Right lobe of liver (tissue), 6 donors: ENCODE measurements at regions not wholly inside any gene's neighbourhood (a gene's known extent, or its start where the extent isn't known, plus 50 kb on each side); places are given as distances from the start of the nearest gene placed in this dataset.

Experiments used
- ATAC-seq, 4 donors: fragments of 200-7000 bp; cut with Tn5 transposase; one replicate each; pipeline ENCODE4 v1.9.1; 2020; ENCODE audit warnings: mild to moderate bottlenecking in 4 of 4, moderate library complexity in 4 of 4
- DNase-seq, 3 donors: peaks; one replicate each; pipeline ENCODE4 v3.0.0-alpha.2; 2020
- H3K27ac ChIP-seq, 3 donors: fragments of 200-600 bp; one replicate each; pipeline ENCODE4 v1.8.0; 2022
- H3K27me3 ChIP-seq, 2 donors: fragments of 200-600 bp; one replicate each; pipeline ENCODE4 v1.8.0; 2022
- H3K36me3 ChIP-seq, 4 donors: fragments of 200-600 bp; sonication (generic) in 1 of 4; one replicate each; pipeline versions ENCODE4 v1.5.1 to v1.8.0; 2017 to 2022; ENCODE audit warnings: control low read depth in 1 of 4
- H3K4me1 ChIP-seq, 4 donors: fragments of 200-600 bp; sonication (generic) in 1 of 4; one replicate each; pipeline versions ENCODE4 v1.5.1 to v1.8.0; 2017 to 2022; ENCODE audit warnings: control low read depth in 1 of 4
- H3K4me3 ChIP-seq, 3 donors: fragments of 200-600 bp; one replicate each; pipeline ENCODE4 v1.8.0; 2022
- H3K9me3 ChIP-seq, 4 donors: fragments of 200-600 bp; sonication (generic) in 1 of 4; one replicate each; pipeline versions ENCODE4 v1.5.1 to v1.8.0; 2017 to 2022; ENCODE audit warnings: control low read depth in 1 of 4
- CTCF ChIP-seq, 4 donors: fragments of 200-600 bp in 3 of 4; fragments of 450-650 bp in 1 of 4; IDR thresholded peaks; one replicate each; pipeline versions ENCODE4 v1.5.1 to v1.8.0; 2016 to 2022; ENCODE audit warnings: antibody characterized with exemption in 4 of 4, mild to moderate bottlenecking in 2 of 4
- POLR2A ChIP-seq: fragments of 450-650 bp; IDR thresholded peaks from one replicate; pipeline ENCODE4 v1.6.1; 2017; ENCODE audit warnings: antibody characterized with exemption, mild to moderate bottlenecking
- WGBS: methylation state at CpG from one replicate; pipeline ENCODE4 v1.1.6; 2018; ENCODE audit warnings: low coverage, low lambda C conversion rate; ENCODE audit not compliant: insufficient coverage; ENCODE audit errors: missing lambda C conversion rate; 5-methylcytosine and 5-hydroxymethylcytosine counted together
- intact Hi-C, 2 donors: fragments of 100-400 bp; cut with DNase I; formaldehyde crosslinking; loops; one replicate each; pipeline versions ENCODE4 v1.11.2 to v1.14.1; 2022
- donor health status: DM: no; HTN: yes; CAD: no.
- donor health status: DM: no; HTN: no; CAD: no.
- donor health status: DM: no; HTN: no; CAD: no.
- donor health status: DM: no; HTN: yes; CAD: no.
- donor health status: DM: no; HTN: yes; CAD: no.

DNA sequence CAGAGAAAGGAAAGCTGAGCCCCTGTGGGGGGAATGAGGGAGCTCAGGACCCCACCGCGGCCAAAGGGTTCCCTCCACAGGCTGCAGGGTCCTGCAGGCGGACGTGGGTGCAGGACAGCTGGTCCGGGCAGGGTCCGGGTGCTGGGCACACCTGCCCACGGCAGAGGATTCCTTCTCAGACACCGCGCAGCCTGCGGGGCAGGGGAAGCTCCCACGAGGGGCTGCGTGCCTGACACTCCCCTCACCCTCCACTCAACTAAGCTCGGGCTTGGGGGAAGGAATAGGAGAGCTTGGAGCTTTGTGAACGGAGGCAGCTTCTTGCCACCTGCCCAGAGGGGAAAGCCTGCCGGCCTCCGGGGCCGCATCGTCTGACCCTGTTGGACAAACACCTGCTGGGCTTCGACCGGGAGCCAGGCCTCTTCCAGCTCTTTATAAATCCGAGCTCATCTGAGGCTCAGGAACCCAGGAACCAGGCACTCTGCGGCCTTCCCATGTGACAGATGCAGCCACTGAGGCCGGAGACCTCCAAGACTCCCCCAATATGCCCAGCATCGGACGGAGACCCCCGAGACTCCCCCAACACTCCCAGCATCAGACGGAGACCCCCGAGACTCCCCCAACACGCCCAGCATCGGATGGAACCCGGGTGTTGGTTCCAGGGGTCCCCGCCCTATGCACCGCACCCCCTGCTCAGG is 97.3 kb downstream of the PDGFA start:
- no peak overlapping the region for H3K4me3 ChIP-seq
- DNase-seq: peak in 2 of 3 donors; percentile 11 to 46
- H3K27me3 ChIP-seq: no peaks in the 10 kb centered on the region
- no peak for ATAC-seq
- TF ChIP-seq CTCF (IDR thresholded peaks at IDR 0.05): no peak
- TF ChIP-seq POLR2A: no peak
- WGBS: no CpG with 5 or more reads among the region's 33 CpGs
- peaks cover 0 to 2% (median 0%) of the 10 kb centered on the region in 4 donors for H3K9me3 ChIP-seq
- intact Hi-C loops: no loop called here
- H3K36me3 ChIP-seq: no peaks in the 10 kb centered on the region
- no peak overlapping the region for H3K27ac ChIP-seq
- H3K4me1 ChIP-seq: no peaks in the 10 kb centered on the region

DNA sequence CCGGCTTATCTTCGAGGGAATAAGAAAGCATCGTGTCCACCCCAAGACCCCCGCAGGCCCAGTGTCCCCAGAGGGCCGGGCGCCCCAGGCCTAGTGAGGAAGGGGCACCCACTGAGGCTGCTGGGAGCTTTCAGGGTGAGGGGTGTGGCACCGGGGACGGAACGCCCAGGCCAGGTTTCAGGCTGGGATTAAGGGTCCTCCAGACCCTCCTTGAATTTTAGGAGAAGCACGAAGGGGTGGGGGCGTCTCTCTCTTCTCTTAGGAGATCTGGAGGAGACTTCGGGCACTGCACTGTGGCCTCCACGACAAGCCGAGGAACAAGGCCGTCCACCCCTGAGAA is 96.8 kb downstream of the PDGFA start:
- intact Hi-C loops: no loop called here
- peak in 2 of 3 donors; percentile 9 to 46 for DNase-seq
- WGBS: 100% methylated on average over 3 of the region's 15 CpGs

DNA sequence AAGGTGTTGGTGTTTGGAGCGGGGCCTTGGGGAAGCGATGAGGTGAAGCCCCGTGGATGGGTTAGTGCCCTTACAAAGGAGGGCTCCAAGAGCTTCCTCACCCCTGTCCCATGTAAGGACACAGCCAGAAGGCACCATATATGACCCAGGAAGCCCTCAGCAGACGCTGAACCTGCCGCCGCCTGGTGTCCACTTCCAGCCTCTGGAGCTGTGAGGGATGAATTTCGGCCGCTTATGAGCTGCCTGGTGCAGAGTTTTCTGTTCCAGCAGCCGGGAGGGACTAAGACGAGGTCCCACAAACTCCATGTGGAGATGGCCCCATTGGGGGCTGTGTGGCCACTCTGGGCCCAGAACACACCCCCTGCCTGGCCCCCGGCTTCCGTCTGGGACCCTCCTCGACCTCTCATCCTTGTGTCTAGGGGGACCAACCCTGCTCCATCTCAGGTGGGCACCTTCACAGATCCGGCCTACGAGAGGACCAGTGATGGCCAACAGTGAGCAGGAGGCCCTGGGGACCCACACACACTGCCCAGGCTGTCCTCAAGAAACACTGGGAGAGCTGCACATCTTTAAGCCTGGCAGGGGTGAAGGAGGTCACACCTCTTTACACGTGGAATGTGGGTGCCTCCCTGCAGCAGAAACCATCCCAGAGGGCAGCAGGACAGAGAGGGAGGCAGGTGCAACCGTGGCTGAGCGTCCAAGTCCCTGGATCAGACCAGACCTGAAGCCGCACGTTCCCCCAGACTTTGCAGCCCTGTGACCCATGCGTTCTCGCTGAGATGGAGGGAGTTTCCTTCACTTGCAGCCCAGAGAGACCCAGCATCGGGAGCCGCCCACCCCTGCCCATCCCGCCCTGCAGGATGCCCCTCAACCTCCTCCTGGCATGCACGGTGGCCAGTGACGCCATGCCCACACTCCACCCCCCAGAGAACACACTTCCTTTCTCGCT is 96.1 kb downstream of the PDGFA start:
- H3K4me3 ChIP-seq: no peak overlapping the region
- intact Hi-C loops: no loop called here
- no peak for ATAC-seq
- H3K9me3 ChIP-seq: no peaks in the 10 kb centered on the region
- DNase-seq: peak in 2 of 3 donors; percentile 13 to 35
- no peak overlapping the region for H3K27ac ChIP-seq
- WGBS: 80% methylated on average over 7 of the region's 28 CpGs
- H3K36me3 ChIP-seq: no peaks in the 10 kb centered on the region
- TF ChIP-seq CTCF (IDR thresholded peaks at IDR 0.05): no peak
- no peak for TF ChIP-seq POLR2A
- H3K4me1 ChIP-seq: no peaks in the 10 kb centered on the region
- H3K27me3 ChIP-seq: no peaks in the 10 kb centered on the region

More for the DNA sequence above, 96.8 kb downstream of the PDGFA start:
- Histone ChIP-seq H3K4me1 (no peaks in the 10 kb centered on the region), H3K4me3 (no peak overlapping the region), H3K36me3 (no peaks in the 10 kb centered on the region), H3K27ac (no peak overlapping the region), H3K27me3 (no peaks in the 10 kb centered on the region), H3K9me3 (peaks cover 0 to 2% (median 0%) of the 10 kb centered on the region in 4 donors)
- TF ChIP-seq POLR2A (no peak), CTCF (IDR thresholded peaks at IDR 0.05) (no peak)
- ATAC-seq: no peak

DNA sequence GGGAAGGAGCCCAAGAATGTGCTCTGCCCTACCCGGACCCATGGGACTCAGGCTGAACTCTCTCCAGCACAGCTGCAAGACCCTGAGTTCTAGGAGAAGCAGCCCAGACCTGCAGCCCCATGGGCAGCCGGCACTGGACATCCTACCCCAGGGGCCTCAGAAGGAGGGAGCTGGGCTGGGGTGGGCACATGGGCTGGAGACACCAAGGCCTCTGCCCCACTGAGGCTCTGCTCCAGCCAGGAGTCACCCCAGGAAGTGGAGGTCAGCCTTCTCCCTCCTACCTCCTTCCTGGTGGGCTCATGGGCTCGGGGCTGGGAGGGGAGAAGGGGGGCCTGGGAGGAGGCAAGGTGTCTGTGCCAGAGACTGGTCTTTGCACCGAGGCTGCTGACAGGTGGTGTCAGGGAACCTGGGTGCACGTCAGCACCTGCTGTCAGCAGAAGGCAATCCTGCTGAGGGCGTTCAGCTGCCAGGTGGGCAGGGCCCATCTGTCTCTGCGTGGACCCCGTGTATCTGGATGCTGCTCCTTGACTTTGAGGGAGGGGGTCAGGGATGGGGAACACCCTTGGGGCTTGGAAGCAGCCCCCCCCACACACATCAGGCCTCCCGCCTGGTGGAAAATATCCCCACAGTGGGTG is 95.2 kb downstream of the PDGFA start:
- Histone ChIP-seq H3K9me3 (no peaks in the 10 kb centered on the region), H3K36me3 (no peaks in the 10 kb centered on the region), H3K4me3 (no peak overlapping the region), H3K27me3 (no peaks in the 10 kb centered on the region), H3K27ac (no peak overlapping the region), H3K4me1 (no peaks in the 10 kb centered on the region)
- TF ChIP-seq POLR2A (no peak), CTCF (IDR thresholded peaks at IDR 0.05) (no peak)
- DNase-seq (peak in 1 of 3 donors; percentile 26), ATAC-seq (no peak)
- WGBS: no CpG with 5 or more reads among the region's 9 CpGs
- intact Hi-C loops: no loop called here
